BJ (cell line): ENCODE measurements at regions not wholly inside any gene's neighbourhood (a gene's known extent, or its start where the extent isn't known, plus 50 kb on each side); places are given as distances from the start of the nearest gene placed in this dataset.

ENCODE experiments used
- CTCF ChIA-PET: fragments of 350-600 bp; formaldehyde crosslinking; extraction: SDS; loops from one replicate; lab custom pipeline; 2021; ENCODE audit warnings: antibody characterized with exemption, inconsistent platforms; lab: Yijun Ruan, JAX
- POLR2A ChIA-PET: fragments of 300-600 bp; sonication (Branson Sonifier 250); formaldehyde crosslinking; extraction: SDS; loops from one replicate; lab custom pipeline; 2021; ENCODE audit warnings: antibody characterized with exemption; lab: Charles Lee
- DNase-seq: peaks from one replicate; pipeline ENCODE4 v3.0.0-alpha.2; 2011; ENCODE audit warnings: low read depth
- H3K27me3 ChIP-seq: 2 replicates; pipeline ENCODE4 v1.6.0; 2011; ENCODE audit warnings: low read length; ENCODE audit not compliant: control insufficient read depth, insufficient read depth
- H3K36me3 ChIP-seq: 2 replicates; pipeline ENCODE4 v1.5.1; 2011; ENCODE audit warnings: low read length; ENCODE audit not compliant: control insufficient read depth, insufficient read depth
- H3K4me3 ChIP-seq: 2 replicates; pipeline ENCODE4 v1.5.1; 2011; ENCODE audit warnings: low read depth, mild to moderate bottlenecking, control low read depth, low read length
- CTCF ChIP-seq: IDR thresholded peaks from 2 replicates; pipeline ENCODE4 v1.5.1; 2011; ENCODE audit warnings: low read depth, mild to moderate bottlenecking, control low read depth, inconsistent platforms, low read length, moderate library complexity; ENCODE audit not compliant: insufficient read depth

GRCh38 chr1:239566074-239566473 is 179.7 kb downstream of the CHRM3 start:
- CTCF ChIA-PET = no interaction called here
- Histone ChIP-seq H3K27me3 (no peaks in the 10 kb centered on the region), H3K4me3 (no peak overlapping the region), H3K36me3 (no peaks in the 10 kb centered on the region)
- DNase-seq = no peak
- TF ChIP-seq CTCF = no peak
- POLR2A ChIA-PET = no interaction called here

GRCh38 chr1:239570878-239571277 is 184.5 kb downstream of the CHRM3 start:
- DNase-seq = no peak
- no peak for TF ChIP-seq CTCF
- ChIA-PET POLR2A (no interaction called here), CTCF (no interaction called here)
- Histone ChIP-seq H3K36me3 (no peaks in the 10 kb centered on the region), H3K4me3 (no peak overlapping the region), H3K27me3 (no peaks in the 10 kb centered on the region)

GRCh38 chr1:239572183-239572582 is 185.8 kb downstream of the CHRM3 start:
- no peak for TF ChIP-seq CTCF
- Histone ChIP-seq H3K27me3 (no peaks in the 10 kb centered on the region), H3K36me3 (no peaks in the 10 kb centered on the region), H3K4me3 (no peak overlapping the region)
- ChIA-PET CTCF (interaction anchor here (0.7 kb wide), 1 partner anchor 37 kb away, joined by 3 read pairs; no protein-coding TSS in a partner anchor), POLR2A (no interaction called here)
- no peak for DNase-seq

- H3K4me3 ChIP-seq = no peak overlapping the region
- no peaks in the 10 kb centered on the region for H3K27me3 ChIP-seq
- CTCF ChIA-PET = no interaction called here
- no peaks in the 10 kb centered on the region for H3K36me3 ChIP-seq
- DNase-seq = no peak
- POLR2A ChIA-PET = no interaction called here
- TF ChIP-seq CTCF = no peak
Observed at GRCh38 chr1:239574112-239574511, 187.7 kb downstream of the CHRM3 start.

- ChIA-PET POLR2A (no interaction called here), CTCF (no interaction called here)
- no peak for TF ChIP-seq CTCF
- H3K27me3 ChIP-seq = no peaks in the 10 kb centered on the region
- H3K36me3 ChIP-seq = no peaks in the 10 kb centered on the region
- no peak overlapping the region for H3K4me3 ChIP-seq
- no peak for DNase-seq
Observed at GRCh38 chr1:239575113-239575512, 188.7 kb downstream of the CHRM3 start.
